ENCODE measurements at regions not wholly inside any gene's neighbourhood (a gene's known extent, or its start where the extent isn't known, plus 50 kb on each side); places are given as distances from the start of the nearest gene placed in this dataset.

DNA sequence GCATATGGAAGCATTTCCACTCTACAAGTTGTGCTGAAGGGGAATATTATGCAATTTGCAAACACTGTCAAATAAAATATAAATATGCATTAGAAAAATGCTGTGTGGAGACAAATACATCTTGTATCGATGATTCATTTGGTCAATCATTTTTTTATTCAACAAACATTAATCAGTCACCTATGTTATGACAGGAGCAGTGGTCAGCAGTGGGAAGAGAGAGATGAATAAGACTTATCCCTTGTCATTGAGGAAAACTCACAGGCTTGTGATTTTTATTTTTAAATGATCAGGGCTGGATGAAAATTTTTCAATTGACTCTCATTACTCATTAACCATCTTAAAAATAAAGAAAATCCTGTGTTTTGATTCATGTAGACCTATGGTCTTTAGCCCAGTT lies 574.1 kb downstream of the ACTL7B start:
- H3K4me1 ChIP-seq (ENCODE audit: control insufficient read depth, extremely low read depth, insufficient read depth, low read length), result peaks cover 3% of the 10 kb centered on the region
- no peaks in the 10 kb centered on the region for H3K36me3 ChIP-seq (ENCODE audit: control insufficient read depth in 2 of 2, extremely low read depth in 1 of 2, insufficient read depth in 2 of 2, low read length in 2 of 2)
- no peaks in the 10 kb centered on the region for H3K79me2 ChIP-seq (ENCODE audit: control insufficient read depth, insufficient read depth, low read length)
- H4K20me1 ChIP-seq (ENCODE audit: control insufficient read depth, extremely low read depth, insufficient read depth, low read length), result no peaks in the 10 kb centered on the region
- H3K9ac ChIP-seq (ENCODE audit: control insufficient read depth, extremely low read depth, insufficient read depth, low read length), result no peak overlapping the region
- no peak overlapping the region for H3K4me2 ChIP-seq (ENCODE audit: control insufficient read depth, extremely low read depth, insufficient read depth, low read depth, low read length)
- H3K4me3 ChIP-seq (ENCODE audit: control insufficient read depth in 2 of 3, extremely low read depth in 1 of 3, insufficient read depth in 2 of 3, low read depth in 1 of 3, low read length in 3 of 3), result no peak overlapping the region
- no peaks in the 10 kb centered on the region for H3K9me1 ChIP-seq (ENCODE audit: control insufficient read depth, extremely low read depth, insufficient read depth, low read length)
- TF ChIP-seq, protein P1, sequence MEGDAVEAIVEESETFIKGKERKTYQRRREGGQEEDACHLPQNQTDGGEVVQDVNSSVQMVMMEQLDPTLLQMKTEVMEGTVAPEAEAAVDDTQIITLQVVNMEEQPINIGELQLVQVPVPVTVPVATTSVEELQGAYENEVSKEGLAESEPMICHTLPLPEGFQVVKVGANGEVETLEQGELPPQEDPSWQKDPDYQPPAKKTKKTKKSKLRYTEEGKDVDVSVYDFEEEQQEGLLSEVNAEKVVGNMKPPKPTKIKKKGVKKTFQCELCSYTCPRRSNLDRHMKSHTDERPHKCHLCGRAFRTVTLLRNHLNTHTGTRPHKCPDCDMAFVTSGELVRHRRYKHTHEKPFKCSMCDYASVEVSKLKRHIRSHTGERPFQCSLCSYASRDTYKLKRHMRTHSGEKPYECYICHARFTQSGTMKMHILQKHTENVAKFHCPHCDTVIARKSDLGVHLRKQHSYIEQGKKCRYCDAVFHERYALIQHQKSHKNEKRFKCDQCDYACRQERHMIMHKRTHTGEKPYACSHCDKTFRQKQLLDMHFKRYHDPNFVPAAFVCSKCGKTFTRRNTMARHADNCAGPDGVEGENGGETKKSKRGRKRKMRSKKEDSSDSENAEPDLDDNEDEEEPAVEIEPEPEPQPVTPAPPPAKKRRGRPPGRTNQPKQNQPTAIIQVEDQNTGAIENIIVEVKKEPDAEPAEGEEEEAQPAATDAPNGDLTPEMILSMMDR (optimal IDR thresholded peaks at IDR 0.05 in 1 of 3, IDR thresholded peaks at IDR 0.05 in 1 of 3, conservative IDR thresholded peaks at IDR 0.05 in 1 of 3; ENCODE audit: extremely low read depth in 1 of 3, insufficient read depth in 2 of 3, low read length in 3 of 3), result no peak
- no peak for TF ChIP-seq EZH2 (IDR thresholded peaks at IDR 0.05; ENCODE audit: low read length)
- no peaks in the 10 kb centered on the region for H3K9me3 ChIP-seq (ENCODE audit: control insufficient read depth, low read depth, low read length)
- dilution Hi-C loops (cut with MboI; ENCODE audit: extremely low pct_ligation_motif_present, low sequenced_read_pairs), result no loop called here
- FAIRE-seq (no peak), DNase-seq (ENCODE audit: low read depth, low spot score) (no peak)
- no peak overlapping the region for H2AFZ ChIP-seq (ENCODE audit: control insufficient read depth, low read length)
- no peaks in the 10 kb centered on the region for H3K27me3 ChIP-seq (ENCODE audit: control insufficient read depth, extremely low read depth, insufficient read depth, low read length)
- no peak overlapping the region for H3K27ac ChIP-seq (ENCODE audit: control insufficient read depth, insufficient read depth, low read length)

DNA sequence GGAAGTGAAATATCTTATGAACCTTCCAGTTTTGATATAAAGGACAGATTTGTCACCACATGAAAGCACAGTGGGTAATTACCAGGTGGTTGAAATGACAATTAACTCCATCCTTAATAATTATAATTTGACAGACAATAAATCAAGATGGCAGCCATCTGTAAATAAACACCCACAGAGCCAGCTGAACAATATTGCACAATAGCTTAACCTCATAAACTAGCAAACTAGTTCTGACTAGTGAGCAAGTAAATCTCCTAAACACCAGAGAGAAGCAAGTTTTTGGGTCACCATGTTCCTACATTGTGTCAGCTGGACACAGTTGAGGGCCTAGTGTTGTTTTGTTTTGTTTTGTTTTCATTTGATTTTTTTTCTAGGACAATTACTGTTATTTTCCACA lies 577.4 kb downstream of the ACTL7B start:
- TF ChIP-seq, protein P1 (optimal IDR thresholded peaks at IDR 0.05 in 1 of 3, IDR thresholded peaks at IDR 0.05 in 1 of 3, conservative IDR thresholded peaks at IDR 0.05 in 1 of 3; ENCODE audit: extremely low read depth in 1 of 3, insufficient read depth in 2 of 3, low read length in 3 of 3), result no peak
- no peak for TF ChIP-seq EZH2 (IDR thresholded peaks at IDR 0.05; ENCODE audit: low read length)
- DNase-seq (ENCODE audit: low read depth, low spot score) (no peak), FAIRE-seq (no peak)
- Histone ChIP-seq H3K36me3 (ENCODE audit: control insufficient read depth in 2 of 2, extremely low read depth in 1 of 2, insufficient read depth in 2 of 2, low read length in 2 of 2) (no peaks in the 10 kb centered on the region), H3K4me3 (ENCODE audit: control insufficient read depth in 2 of 3, extremely low read depth in 1 of 3, insufficient read depth in 2 of 3, low read depth in 1 of 3, low read length in 3 of 3) (no peak overlapping the region), H3K9me3 (ENCODE audit: control insufficient read depth, low read depth, low read length) (no peaks in the 10 kb centered on the region), H3K4me2 (ENCODE audit: control insufficient read depth, extremely low read depth, insufficient read depth, low read depth, low read length) (no peak overlapping the region), H3K9ac (ENCODE audit: control insufficient read depth, extremely low read depth, insufficient read depth, low read length) (no peak overlapping the region), H3K79me2 (ENCODE audit: control insufficient read depth, insufficient read depth, low read length) (no peaks in the 10 kb centered on the region), H3K9me1 (ENCODE audit: control insufficient read depth, extremely low read depth, insufficient read depth, low read length) (no peaks in the 10 kb centered on the region), H2AFZ (ENCODE audit: control insufficient read depth, low read length) (no peak overlapping the region), H3K27ac (ENCODE audit: control insufficient read depth, insufficient read depth, low read length) (no peak overlapping the region), H3K4me1 (ENCODE audit: control insufficient read depth, extremely low read depth, insufficient read depth, low read length) (peaks cover 3% of the 10 kb centered on the region), H4K20me1 (ENCODE audit: control insufficient read depth, extremely low read depth, insufficient read depth, low read length) (no peaks in the 10 kb centered on the region), H3K27me3 (ENCODE audit: control insufficient read depth, extremely low read depth, insufficient read depth, low read length) (no peaks in the 10 kb centered on the region)
- dilution Hi-C loops (cut with MboI; ENCODE audit: extremely low pct_ligation_motif_present, low sequenced_read_pairs), result no loop called here

Data from keratinocyte (primary cell).